GM23248 (cell line): ENCODE measurements at regions not wholly inside any gene's neighbourhood (a gene's known extent, or its start where the extent isn't known, plus 50 kb on each side); places are given as distances from the start of the nearest gene placed in this dataset.

Experiments
- DNase-seq: peaks from one replicate; pipeline ENCODE4 v3.0.0-alpha.2; 2015
- H2AFZ ChIP-seq: fragments of 200-600 bp; sonication (generic); 2 replicates; pipeline ENCODE4 v1.6.1; 2016; ENCODE audit warnings: antibody characterized with exemption
- H3F3A ChIP-seq: fragments of 200-600 bp; sonication (generic); 2 replicates; pipeline ENCODE4 v1.6.1; 2016; ENCODE audit warnings: mild to moderate bottlenecking, antibody characterized with exemption, mixed run types; ENCODE audit not compliant: insufficient read depth
- H3K27ac ChIP-seq: fragments of 200-600 bp; sonication (generic); 2 replicates; pipeline ENCODE4 v1.5.1; 2016; ENCODE audit warnings: mild to moderate bottlenecking
- H3K27me3 ChIP-seq: fragments of 200-600 bp; sonication (generic); replicated peaks from 2 replicates; pipeline ENCODE4 v1.6.1; 2016; ENCODE audit warnings: mild to moderate bottlenecking; ENCODE audit not compliant: insufficient read depth
- H3K36me3 ChIP-seq: fragments of 200-600 bp; sonication (generic); 2 replicates; pipeline ENCODE4 v1.6.1; 2016; ENCODE audit warnings: low read depth, mild to moderate bottlenecking
- H3K4me1 ChIP-seq: fragments of 200-600 bp; sonication (generic); 2 replicates; pipeline ENCODE4 v1.6.1; 2016; ENCODE audit warnings: mild to moderate bottlenecking; ENCODE audit not compliant: insufficient read depth
- H3K4me2 ChIP-seq: fragments of 200-600 bp; sonication (generic); one replicate; pipeline ENCODE4 v1.6.1; 2016; ENCODE audit warnings: mild to moderate bottlenecking; ENCODE audit not compliant: unreplicated experiment
- H3K4me3 ChIP-seq: fragments of 200-600 bp; sonication (generic); 2 replicates; pipeline ENCODE4 v1.5.1; 2016; ENCODE audit warnings: mild to moderate bottlenecking
- H3K79me2 ChIP-seq: fragments of 200-600 bp; sonication (generic); 2 replicates; pipeline ENCODE4 v1.6.1; 2016; ENCODE audit warnings: mild to moderate bottlenecking; ENCODE audit not compliant: insufficient read depth
- H3K9ac ChIP-seq: fragments of 200-600 bp; sonication (generic); 2 replicates; pipeline ENCODE4 v1.6.1; 2016; ENCODE audit warnings: mild to moderate bottlenecking
- H3K9me2 ChIP-seq: fragments of 200-600 bp; sonication (generic); 2 replicates; pipeline ENCODE4 v1.6.1; 2016; ENCODE audit warnings: mixed run types, mild to moderate bottlenecking, moderate library complexity; ENCODE audit not compliant: insufficient read depth
- H3K9me3 ChIP-seq: fragments of 200-600 bp; sonication (generic); one replicate; pipeline ENCODE4 v1.6.1; 2017; ENCODE audit warnings: low read depth
- H4K20me1 ChIP-seq: fragments of 200-600 bp; sonication (generic); 2 replicates; pipeline ENCODE4 v1.6.0; 2016; ENCODE audit not compliant: insufficient read depth
- EZH2 ChIP-seq: fragments of 200-600 bp; sonication (generic); IDR thresholded peaks from 2 replicates; pipeline ENCODE4 v1.6.1; 2018; ENCODE audit warnings: antibody characterized with exemption, mild to moderate bottlenecking; ENCODE audit not compliant: insufficient read depth, poor library complexity, severe bottlenecking
- EZH2phosphoT487 ChIP-seq: fragments of 200-600 bp; sonication (generic); IDR thresholded peaks from 2 replicates; pipeline ENCODE4 v1.6.1; 2018; ENCODE audit warnings: antibody characterized with exemption, moderate library complexity, mild to moderate bottlenecking, low read depth; ENCODE audit not compliant: insufficient read depth
- WGBS, 2 experiments: methylation state at CpG; one replicate each; pipeline ENCODE4 v1.1.6; 2015 to 2017; ENCODE audit warnings: low lambda C conversion rate in 2 of 2, low coverage in 1 of 2; ENCODE audit errors: missing lambda C conversion rate in 2 of 2; 5-methylcytosine and 5-hydroxymethylcytosine counted together
- in situ Hi-C: fragments of 300-500 bp; cut with MboI; formaldehyde crosslinking; loops from 2 replicates; pipeline ENCODE4 v1.15.0; 2020

GRCh38 chr15:47548231-47548630, 169.1 kb upstream of the SEMA6D start:
- H2AFZ ChIP-seq, result no peak overlapping the region
- H3K4me3 ChIP-seq, result no peak overlapping the region
- H3K9me2 ChIP-seq, result no peaks in the 10 kb centered on the region
- H3K9ac ChIP-seq, result no peak overlapping the region
- no peaks in the 10 kb centered on the region for H3K27me3 ChIP-seq
- in situ Hi-C loops, result no loop called here
- H4K20me1 ChIP-seq, result no peaks in the 10 kb centered on the region
- no peaks in the 10 kb centered on the region for H3K36me3 ChIP-seq
- no peaks in the 10 kb centered on the region for H3K9me3 ChIP-seq
- WGBS, 2 experiments, result 21 to 27% methylated on average over 1 of the region's 1 CpG
- H3K27ac ChIP-seq, result no peak overlapping the region
- no peak overlapping the region for H3K4me2 ChIP-seq
- H3F3A ChIP-seq, result no peaks in the 10 kb centered on the region
- no peak for DNase-seq
- TF ChIP-seq EZH2phosphoT487, result no peak
- TF ChIP-seq EZH2, result no peak
- no peaks in the 10 kb centered on the region for H3K4me1 ChIP-seq
- no peaks in the 10 kb centered on the region for H3K79me2 ChIP-seq

DNA sequence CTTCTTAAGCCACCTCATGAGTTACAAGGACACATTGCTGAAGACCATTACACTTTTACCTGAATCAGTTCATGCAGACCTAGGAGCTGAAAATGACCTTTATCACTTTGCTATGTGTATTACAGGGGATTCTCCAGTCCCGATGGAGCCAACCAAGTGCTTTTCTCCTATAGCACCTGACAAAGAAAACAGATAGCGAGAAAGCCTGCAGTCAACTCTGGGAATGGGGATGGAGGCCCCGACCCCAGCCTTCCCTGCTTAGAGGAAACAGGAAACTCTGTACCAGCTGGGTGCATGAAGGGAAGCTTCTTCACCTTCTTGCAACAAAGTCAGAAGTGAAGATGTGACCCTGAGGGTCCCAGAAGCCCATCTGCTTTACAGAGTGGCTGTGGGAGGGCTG, 168.3 kb upstream of the SEMA6D start:
- no peaks in the 10 kb centered on the region for H4K20me1 ChIP-seq
- DNase-seq, result no peak
- no peak overlapping the region for H3K27ac ChIP-seq
- H3K79me2 ChIP-seq, result no peaks in the 10 kb centered on the region
- no peaks in the 10 kb centered on the region for H3K27me3 ChIP-seq
- H3K4me3 ChIP-seq, result no peak overlapping the region
- no peaks in the 10 kb centered on the region for H3K9me3 ChIP-seq
- in situ Hi-C loops, result no loop called here
- 43 to 45% methylated on average over 3 of the region's 3 CpGs for WGBS, 2 experiments
- no peak overlapping the region for H3K4me2 ChIP-seq
- H3F3A ChIP-seq, result no peaks in the 10 kb centered on the region
- no peak overlapping the region for H2AFZ ChIP-seq
- H3K4me1 ChIP-seq, result no peaks in the 10 kb centered on the region
- no peak overlapping the region for H3K9ac ChIP-seq
- no peak for TF ChIP-seq EZH2phosphoT487
- no peak for TF ChIP-seq EZH2
- H3K9me2 ChIP-seq, result no peaks in the 10 kb centered on the region
- no peaks in the 10 kb centered on the region for H3K36me3 ChIP-seq

- in situ Hi-C loops, result no loop called here
- no peak overlapping the region for H3K9ac ChIP-seq
- H3K27me3 ChIP-seq, result no peaks in the 10 kb centered on the region
- H3K36me3 ChIP-seq, result no peaks in the 10 kb centered on the region
- H3K4me3 ChIP-seq, result no peak overlapping the region
- H4K20me1 ChIP-seq, result no peaks in the 10 kb centered on the region
- no peak overlapping the region for H3K27ac ChIP-seq
- H2AFZ ChIP-seq, result no peak overlapping the region
- no peak overlapping the region for H3K4me2 ChIP-seq
- H3K79me2 ChIP-seq, result no peaks in the 10 kb centered on the region
- H3K9me2 ChIP-seq, result no peaks in the 10 kb centered on the region
- WGBS, 2 experiments, result 50 to 68% methylated on average over 1 of the region's 1 CpG
- peak; percentile 3 for DNase-seq
- no peaks in the 10 kb centered on the region for H3K4me1 ChIP-seq
- no peaks in the 10 kb centered on the region for H3F3A ChIP-seq
- no peak for TF ChIP-seq EZH2phosphoT487
- TF ChIP-seq EZH2, result no peak
- H3K9me3 ChIP-seq, result no peaks in the 10 kb centered on the region
These were observed 166.2 kb upstream of the SEMA6D start for GRCh38 chr15:47551079-47551478.

GRCh38 chr15:47551546-47551945, 165.8 kb upstream of the SEMA6D start:
- no peaks in the 10 kb centered on the region for H3F3A ChIP-seq
- no peak overlapping the region for H3K4me2 ChIP-seq
- no peaks in the 10 kb centered on the region for H3K9me2 ChIP-seq
- no peaks in the 10 kb centered on the region for H3K36me3 ChIP-seq
- H3K27me3 ChIP-seq, result no peaks in the 10 kb centered on the region
- in situ Hi-C loops, result no loop called here
- H3K4me3 ChIP-seq, result no peak overlapping the region
- no peaks in the 10 kb centered on the region for H3K79me2 ChIP-seq
- H4K20me1 ChIP-seq, result no peaks in the 10 kb centered on the region
- H3K9me3 ChIP-seq, result no peaks in the 10 kb centered on the region
- WGBS, 2 experiments, result 46 to 55% methylated on average over 2 of the region's 2 CpGs
- no peak for DNase-seq
- no peak overlapping the region for H2AFZ ChIP-seq
- no peaks in the 10 kb centered on the region for H3K4me1 ChIP-seq
- TF ChIP-seq EZH2 (no peak), EZH2phosphoT487 (no peak)
- H3K9ac ChIP-seq, result no peak overlapping the region
- no peak overlapping the region for H3K27ac ChIP-seq

DNA sequence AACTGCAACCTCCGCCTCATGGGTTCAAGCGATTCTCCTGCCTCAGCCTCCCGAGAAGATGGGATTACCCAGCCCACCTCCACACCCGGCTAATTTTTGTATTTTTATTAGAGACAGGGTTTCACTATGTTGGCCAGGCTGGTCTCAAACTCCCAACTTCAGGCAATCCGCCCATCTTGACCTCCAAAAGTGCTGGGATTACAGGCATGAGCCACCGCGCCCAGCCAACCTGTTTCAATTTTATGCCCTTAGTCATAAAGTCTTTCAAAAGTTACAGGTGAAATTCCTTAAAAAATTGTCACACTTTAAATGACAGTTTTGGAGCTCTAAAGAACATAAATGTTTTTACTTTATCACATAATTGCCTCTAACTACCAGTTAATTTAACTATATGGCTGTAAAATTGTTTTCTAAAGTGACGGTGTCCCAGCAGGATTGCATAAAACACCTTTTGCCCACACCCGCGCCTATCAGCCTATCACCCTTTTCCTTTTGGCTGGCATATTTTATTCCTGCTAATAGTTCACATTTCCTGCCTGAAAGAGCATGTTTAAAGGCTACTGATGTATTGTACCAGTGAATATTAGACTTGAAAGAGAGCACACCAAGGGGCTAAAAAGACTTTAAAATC, 164.2 kb upstream of the SEMA6D start:
- no peak for DNase-seq
- Histone ChIP-seq H3K4me1 (no peaks in the 10 kb centered on the region), H3K9ac (no peak overlapping the region), H3K4me3 (no peak overlapping the region), H3K9me2 (no peaks in the 10 kb centered on the region), H3K27me3 (no peaks in the 10 kb centered on the region), H3K79me2 (no peaks in the 10 kb centered on the region), H3K9me3 (no peaks in the 10 kb centered on the region), H3K36me3 (no peaks in the 10 kb centered on the region), H4K20me1 (no peaks in the 10 kb centered on the region), H2AFZ (no peak overlapping the region), H3K4me2 (no peak overlapping the region), H3F3A (no peaks in the 10 kb centered on the region), H3K27ac (no peak overlapping the region)
- in situ Hi-C loops, result no loop called here
- TF ChIP-seq EZH2, result no peak
- no peak for TF ChIP-seq EZH2phosphoT487
- WGBS, 2 experiments, result 84 to 85% methylated on average over 10 of the region's 10 CpGs
